ENCODE measurements at regions not wholly inside any gene's neighbourhood (a gene's known extent, or its start where the extent isn't known, plus 50 kb on each side); places are given as distances from the start of the nearest gene placed in this dataset.
A peak's percentile ranks its signal among the peaks of the same experiment; 100 is the strongest.

DNA sequence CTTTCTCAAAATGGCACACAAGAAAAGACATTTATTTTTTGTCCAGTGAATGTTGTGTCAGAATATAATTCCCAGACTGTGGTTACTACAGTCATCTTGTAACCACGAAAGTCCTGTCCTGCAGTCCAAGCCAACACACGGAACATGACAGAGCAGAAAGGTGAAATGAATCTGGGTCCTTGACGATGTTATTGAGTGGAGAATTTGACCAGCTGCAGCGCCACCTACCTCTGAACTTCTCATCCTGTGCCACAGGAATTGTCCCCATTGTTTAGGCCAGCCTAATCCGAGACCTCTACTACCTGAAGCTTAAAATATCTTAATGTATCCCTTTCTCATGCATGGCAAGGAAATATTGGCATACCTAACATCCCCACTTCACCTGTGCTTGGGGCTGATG lies 64.1 kb upstream of the OTX2 start:
- no peaks in the 10 kb centered on the region for H3K79me2 ChIP-seq (ENCODE audit: control insufficient read depth, insufficient read depth, low read length)
- no peaks in the 10 kb centered on the region for H3K9me3 ChIP-seq (replicated peaks; ENCODE audit: control insufficient read depth, insufficient read depth, low read depth, low read length)
- FAIRE-seq, result peak; percentile 73
- H2AFZ ChIP-seq (ENCODE audit: low read depth, low read length), result no peak overlapping the region
- H3K4me3 ChIP-seq, result no peak overlapping the region
- no peaks in the 10 kb centered on the region for H3K36me3 ChIP-seq (ENCODE audit: control insufficient read depth, insufficient read depth, low read length)
- H3K4me1 ChIP-seq (replicated peaks in 1 of 2; ENCODE audit: control insufficient read depth in 2 of 2, insufficient read depth in 2 of 2, low read length in 2 of 2), result no peaks in the 10 kb centered on the region
- ChIA-PET CTCF (ENCODE audit: low intra/inter-chr PET ratio) (interaction anchor here (0.6 kb wide), 2 partner anchors 39 to 112 kb away, joined by 3 read pairs; no protein-coding TSS in a partner anchor), POLR2A (no interaction called here)
- BruUV-seq (replicated peaks), result no TSS peak
- DNase-seq (ENCODE audit: extremely low read depth in 1 of 4, low spot score in 3 of 4), result peak in 3 of 4 experiments; percentile 5 to 36 (median 22)
- no peak overlapping the region for H3K9ac ChIP-seq (ENCODE audit: insufficient read depth in 1 of 2, low read depth in 2 of 2, low read length in 2 of 2)
- peaks cover 0 to 5% of the 10 kb centered on the region in 2 experiments; a peak in 1 of 5 replicates for H3K27me3 ChIP-seq (ENCODE audit: control insufficient read depth in 2 of 2, insufficient read depth in 2 of 2, low read length in 2 of 2)
- H4K20me1 ChIP-seq (replicated peaks; ENCODE audit: control insufficient read depth, insufficient read depth, low read length), result no peaks in the 10 kb centered on the region
- 2% methylated on average over 5 of the region's 5 CpGs for WGBS (ENCODE audit: insufficient coverage, low coverage, missing lambda C conversion rate)
- in situ Hi-C loops (cut with MboI), result no loop called here
- intact Hi-C loops (cut with micrococcal nuclease), result loop anchor here (1.0 to 10.0 kb wide), 2 partner anchors 210 to 318 kb away; no protein-coding TSS in a partner anchor
- no peak overlapping the region for H3K4me2 ChIP-seq (ENCODE audit: insufficient read depth, low read length)
- H3K9me1 ChIP-seq (ENCODE audit: control insufficient read depth, insufficient read depth, low read length), result no peaks in the 10 kb centered on the region
- ATAC-seq, result peak; percentile 85
- no peak overlapping the region for H3K27ac ChIP-seq (ENCODE audit: extremely low read depth, low read depth, low read length)
- TF ChIP-seq, protein P1, sequence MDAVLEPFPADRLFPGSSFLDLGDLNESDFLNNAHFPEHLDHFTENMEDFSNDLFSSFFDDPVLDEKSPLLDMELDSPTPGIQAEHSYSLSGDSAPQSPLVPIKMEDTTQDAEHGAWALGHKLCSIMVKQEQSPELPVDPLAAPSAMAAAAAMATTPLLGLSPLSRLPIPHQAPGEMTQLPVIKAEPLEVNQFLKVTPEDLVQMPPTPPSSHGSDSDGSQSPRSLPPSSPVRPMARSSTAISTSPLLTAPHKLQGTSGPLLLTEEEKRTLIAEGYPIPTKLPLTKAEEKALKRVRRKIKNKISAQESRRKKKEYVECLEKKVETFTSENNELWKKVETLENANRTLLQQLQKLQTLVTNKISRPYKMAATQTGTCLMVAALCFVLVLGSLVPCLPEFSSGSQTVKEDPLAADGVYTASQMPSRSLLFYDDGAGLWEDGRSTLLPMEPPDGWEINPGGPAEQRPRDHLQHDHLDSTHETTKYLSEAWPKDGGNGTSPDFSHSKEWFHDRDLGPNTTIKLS (IDR thresholded peaks at IDR 0.05; ENCODE audit: borderline replicate concordance, low read depth), result no peak
- TF ChIP-seq RAD21 (CRISPR knock-in tag; conservative IDR thresholded peaks at IDR 0.05 in 1 of 2, IDR thresholded peaks at IDR 0.05 in 1 of 2) (peak in 1 of 2 experiments; percentile 56; a peak in 2 of 4 replicates), SMAD2 (IDR thresholded peaks at IDR 0.05; ENCODE audit: low read depth, low read length) (no peak), MCM7 (IDR thresholded peaks at IDR 0.05) (no peak), NFE2 (IDR thresholded peaks at IDR 0.05; ENCODE audit: low read depth) (peak; percentile 53), DMBX1 (CRISPR knock-in tag; IDR thresholded peaks at IDR 0.05; ENCODE audit: borderline replicate concordance) (no peak), ZFP1 (CRISPR knock-in tag; IDR thresholded peaks at IDR 0.05) (no peak), SRSF1 (IDR thresholded peaks at IDR 0.05; ENCODE audit: low read depth, low read length) (no peak), HMG20A (CRISPR knock-in tag; conservative IDR thresholded peaks at IDR 0.05) (no peak)
- TF ChIP-seq, protein P2, sequence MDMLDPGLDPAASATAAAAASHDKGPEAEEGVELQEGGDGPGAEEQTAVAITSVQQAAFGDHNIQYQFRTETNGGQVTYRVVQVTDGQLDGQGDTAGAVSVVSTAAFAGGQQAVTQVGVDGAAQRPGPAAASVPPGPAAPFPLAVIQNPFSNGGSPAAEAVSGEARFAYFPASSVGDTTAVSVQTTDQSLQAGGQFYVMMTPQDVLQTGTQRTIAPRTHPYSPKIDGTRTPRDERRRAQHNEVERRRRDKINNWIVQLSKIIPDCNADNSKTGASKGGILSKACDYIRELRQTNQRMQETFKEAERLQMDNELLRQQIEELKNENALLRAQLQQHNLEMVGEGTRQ (CRISPR knock-in tag; IDR thresholded peaks at IDR 0.05), result no peak
- TF ChIP-seq, protein P3, sequence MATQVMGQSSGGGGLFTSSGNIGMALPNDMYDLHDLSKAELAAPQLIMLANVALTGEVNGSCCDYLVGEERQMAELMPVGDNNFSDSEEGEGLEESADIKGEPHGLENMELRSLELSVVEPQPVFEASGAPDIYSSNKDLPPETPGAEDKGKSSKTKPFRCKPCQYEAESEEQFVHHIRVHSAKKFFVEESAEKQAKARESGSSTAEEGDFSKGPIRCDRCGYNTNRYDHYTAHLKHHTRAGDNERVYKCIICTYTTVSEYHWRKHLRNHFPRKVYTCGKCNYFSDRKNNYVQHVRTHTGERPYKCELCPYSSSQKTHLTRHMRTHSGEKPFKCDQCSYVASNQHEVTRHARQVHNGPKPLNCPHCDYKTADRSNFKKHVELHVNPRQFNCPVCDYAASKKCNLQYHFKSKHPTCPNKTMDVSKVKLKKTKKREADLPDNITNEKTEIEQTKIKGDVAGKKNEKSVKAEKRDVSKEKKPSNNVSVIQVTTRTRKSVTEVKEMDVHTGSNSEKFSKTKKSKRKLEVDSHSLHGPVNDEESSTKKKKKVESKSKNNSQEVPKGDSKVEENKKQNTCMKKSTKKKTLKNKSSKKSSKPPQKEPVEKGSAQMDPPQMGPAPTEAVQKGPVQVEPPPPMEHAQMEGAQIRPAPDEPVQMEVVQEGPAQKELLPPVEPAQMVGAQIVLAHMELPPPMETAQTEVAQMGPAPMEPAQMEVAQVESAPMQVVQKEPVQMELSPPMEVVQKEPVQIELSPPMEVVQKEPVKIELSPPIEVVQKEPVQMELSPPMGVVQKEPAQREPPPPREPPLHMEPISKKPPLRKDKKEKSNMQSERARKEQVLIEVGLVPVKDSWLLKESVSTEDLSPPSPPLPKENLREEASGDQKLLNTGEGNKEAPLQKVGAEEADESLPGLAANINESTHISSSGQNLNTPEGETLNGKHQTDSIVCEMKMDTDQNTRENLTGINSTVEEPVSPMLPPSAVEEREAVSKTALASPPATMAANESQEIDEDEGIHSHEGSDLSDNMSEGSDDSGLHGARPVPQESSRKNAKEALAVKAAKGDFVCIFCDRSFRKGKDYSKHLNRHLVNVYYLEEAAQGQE (IDR thresholded peaks at IDR 0.05; ENCODE audit: borderline replicate concordance), result peak; percentile 19; the same call in 1 of the 2 replicates
- TF ChIP-seq, protein P3 (CRISPR knock-in tag; IDR thresholded peaks at IDR 0.05; ENCODE audit: low read depth), result no peak

Data from K562 (cell line).